Skeletal muscle tissue (tissue), 3 donors: ENCODE measurements at regions not wholly inside any gene's neighbourhood (a gene's known extent, or its start where the extent isn't known, plus 50 kb on each side); places are given as distances from the start of the nearest gene placed in this dataset.

Source experiments
- H3K27ac ChIP-seq: one replicate; pipeline ENCODE4 v1.7.0; 2013; ENCODE audit warnings: mild to moderate bottlenecking, low read depth, low read length, inconsistent platforms
- H3K27me3 ChIP-seq, 3 donors: one replicate each; pipeline ENCODE4 v1.7.0; 2013; ENCODE audit warnings: low read length in 3 of 3; ENCODE audit not compliant: control insufficient read depth in 3 of 3, insufficient read depth in 3 of 3
- H3K36me3 ChIP-seq, 3 donors: one replicate each; pipeline ENCODE4 v1.7.0; 2013; ENCODE audit warnings: low read length in 3 of 3; ENCODE audit not compliant: control insufficient read depth in 3 of 3, insufficient read depth in 3 of 3
- H3K4me1 ChIP-seq, 3 donors: one replicate each; pipeline ENCODE4 v1.7.0; 2013; ENCODE audit warnings: low read length in 3 of 3, mild to moderate bottlenecking in 3 of 3; ENCODE audit not compliant: control insufficient read depth in 3 of 3, insufficient read depth in 3 of 3
- H3K4me3 ChIP-seq, 3 donors: one replicate each; pipeline ENCODE4 v1.7.0; 2013; ENCODE audit warnings: low read length in 3 of 3
- H3K9ac ChIP-seq, 3 donors: one replicate each; pipeline ENCODE4 v1.7.0; 2013; ENCODE audit warnings: low read length in 3 of 3, mild to moderate bottlenecking in 3 of 3, moderate library complexity in 2 of 3, low read depth in 1 of 3
- H3K9me3 ChIP-seq, 3 donors: one replicate each; pipeline ENCODE4 v1.7.0; 2013; ENCODE audit warnings: low read length in 3 of 3; ENCODE audit not compliant: control insufficient read depth in 3 of 3
- donor health status: Osteomylitis.

- H3K36me3 ChIP-seq, result no peaks in the 10 kb centered on the region
- no peak overlapping the region for H3K4me3 ChIP-seq
- H3K4me1 ChIP-seq, result no peaks in the 10 kb centered on the region
- H3K27ac ChIP-seq, result no peak overlapping the region
- no peaks in the 10 kb centered on the region for H3K27me3 ChIP-seq
- H3K9me3 ChIP-seq, result no peaks in the 10 kb centered on the region
- no peak overlapping the region for H3K9ac ChIP-seq
Measured at GRCh38 chr10:21272643-21273399, 252.7 kb downstream of the SKIDA1 start.

GRCh38 chr10:21270976-21271375 lies 254.5 kb downstream of the SKIDA1 start:
- H3K27me3 ChIP-seq, result no peaks in the 10 kb centered on the region
- H3K4me1 ChIP-seq, result no peaks in the 10 kb centered on the region
- H3K36me3 ChIP-seq, result no peaks in the 10 kb centered on the region
- H3K9ac ChIP-seq, result no peak overlapping the region
- no peaks in the 10 kb centered on the region for H3K9me3 ChIP-seq
- H3K4me3 ChIP-seq, result no peak overlapping the region
- H3K27ac ChIP-seq, result no peak overlapping the region

- Histone ChIP-seq H3K27ac (no peak overlapping the region), H3K9ac (no peak overlapping the region), H3K27me3 (no peaks in the 10 kb centered on the region), H3K36me3 (no peaks in the 10 kb centered on the region), H3K9me3 (no peaks in the 10 kb centered on the region), H3K4me3 (no peak overlapping the region), H3K4me1 (no peaks in the 10 kb centered on the region)
Measured at GRCh38 chr10:21269289-21269688, 256.2 kb downstream of the SKIDA1 start.

- H3K36me3 ChIP-seq, result no peaks in the 10 kb centered on the region
- H3K4me1 ChIP-seq, result no peaks in the 10 kb centered on the region
- no peaks in the 10 kb centered on the region for H3K9me3 ChIP-seq
- H3K9ac ChIP-seq, result no peak overlapping the region
- H3K27me3 ChIP-seq, result no peaks in the 10 kb centered on the region
- H3K4me3 ChIP-seq, result no peak overlapping the region
- H3K27ac ChIP-seq, result no peak overlapping the region
Measured at GRCh38 chr10:21265622-21266021, 259.9 kb downstream of the SKIDA1 start.

GRCh38 chr10:21264271-21264670 lies 261.2 kb downstream of the SKIDA1 start:
- Histone ChIP-seq H3K9me3 (no peaks in the 10 kb centered on the region), H3K27ac (no peak overlapping the region), H3K27me3 (no peaks in the 10 kb centered on the region), H3K9ac (no peak overlapping the region), H3K4me1 (no peaks in the 10 kb centered on the region), H3K36me3 (no peaks in the 10 kb centered on the region), H3K4me3 (no peak overlapping the region)

GRCh38 chr10:21263839-21264238 lies 261.6 kb downstream of the SKIDA1 start:
- no peaks in the 10 kb centered on the region for H3K36me3 ChIP-seq
- H3K27me3 ChIP-seq, result no peaks in the 10 kb centered on the region
- no peaks in the 10 kb centered on the region for H3K9me3 ChIP-seq
- H3K4me1 ChIP-seq, result no peaks in the 10 kb centered on the region
- no peak overlapping the region for H3K4me3 ChIP-seq
- no peak overlapping the region for H3K9ac ChIP-seq
- no peak overlapping the region for H3K27ac ChIP-seq

GRCh38 chr10:21263263-21263803 lies 262.1 kb downstream of the SKIDA1 start:
- Histone ChIP-seq H3K27ac (no peak overlapping the region), H3K36me3 (no peaks in the 10 kb centered on the region), H3K4me3 (no peak overlapping the region), H3K4me1 (no peaks in the 10 kb centered on the region), H3K27me3 (no peaks in the 10 kb centered on the region), H3K9ac (no peak overlapping the region), H3K9me3 (no peaks in the 10 kb centered on the region)

GRCh38 chr10:21261842-21262294 lies 263.6 kb downstream of the SKIDA1 start:
- Histone ChIP-seq H3K4me3 (no peak overlapping the region), H3K36me3 (no peaks in the 10 kb centered on the region), H3K27me3 (no peaks in the 10 kb centered on the region), H3K9me3 (no peaks in the 10 kb centered on the region), H3K4me1 (no peaks in the 10 kb centered on the region), H3K27ac (no peak overlapping the region), H3K9ac (no peak overlapping the region)

- H3K36me3 ChIP-seq, result no peaks in the 10 kb centered on the region
- no peaks in the 10 kb centered on the region for H3K9me3 ChIP-seq
- H3K4me1 ChIP-seq, result no peaks in the 10 kb centered on the region
- no peaks in the 10 kb centered on the region for H3K27me3 ChIP-seq
- H3K27ac ChIP-seq, result no peak overlapping the region
- H3K9ac ChIP-seq, result no peak overlapping the region
- H3K4me3 ChIP-seq, result no peak overlapping the region
Measured at GRCh38 chr10:21260506-21261149, 264.9 kb downstream of the SKIDA1 start.

GRCh38 chr10:21260066-21260465 lies 265.4 kb downstream of the SKIDA1 start:
- H3K9ac ChIP-seq, result no peak overlapping the region
- H3K4me1 ChIP-seq, result no peaks in the 10 kb centered on the region
- H3K36me3 ChIP-seq, result no peaks in the 10 kb centered on the region

More at GRCh38 chr10:21260066-21260465, 265.4 kb downstream of the SKIDA1 start:
- no peaks in the 10 kb centered on the region for H3K9me3 ChIP-seq
- no peak overlapping the region for H3K27ac ChIP-seq
- H3K4me3 ChIP-seq, result no peak overlapping the region
- no peaks in the 10 kb centered on the region for H3K27me3 ChIP-seq
